ENCODE measurements at regions not wholly inside any gene's neighbourhood (a gene's known extent, or its start where the extent isn't known, plus 50 kb on each side); places are given as distances from the start of the nearest gene placed in this dataset.

GRCh38 chr5:2135354-2135753 is 252.6 kb upstream of the IRX4 start:
- TF ChIP-seq POLR2A (IDR thresholded peaks at IDR 0.05) = no peak
- no peak for TF ChIP-seq CTCF (IDR thresholded peaks at IDR 0.05)
